Esophagus squamous epithelium (tissue), 4 donors: ENCODE measurements at regions not wholly inside any gene's neighbourhood (a gene's known extent, or its start where the extent isn't known, plus 50 kb on each side); places are given as distances from the start of the nearest gene placed in this dataset.

Experiments used
- CTCF ChIP-seq, 6 experiments: fragments of 450-650 bp in 4 of 6; fragments of 200-600 bp in 2 of 6; sonication (generic) in 2 of 6; IDR thresholded peaks; one replicate each; pipeline ENCODE4 v1.5.1; 2016 to 2019; ENCODE audit warnings: antibody characterized with exemption in 6 of 6, mild to moderate bottlenecking in 4 of 6, moderate library complexity in 4 of 6
- POLR2A ChIP-seq, 4 donors: fragments of 450-650 bp; IDR thresholded peaks; one replicate each; pipeline ENCODE4 v1.6.1; 2017; ENCODE audit warnings: antibody characterized with exemption in 4 of 4, mild to moderate bottlenecking in 4 of 4, moderate library complexity in 3 of 4

- no peak for TF ChIP-seq CTCF (IDR thresholded peaks at IDR 0.05)
- TF ChIP-seq POLR2A (IDR thresholded peaks at IDR 0.05): no peak
Observed at GRCh38 chr6:68139130-68139529, 496.0 kb upstream of the ADGRB3 start.
